GM19463 (cell line): ENCODE measurements at regions not wholly inside any gene's neighbourhood (a gene's known extent, or its start where the extent isn't known, plus 50 kb on each side); places are given as distances from the start of the nearest gene placed in this dataset.

ENCODE experiments used
- ATAC-seq: cut with Tn5 transposase; IDR thresholded peaks from one replicate; pipeline ENCODE4 v1.9.1; 2021; ENCODE audit warnings: mild to moderate bottlenecking, moderate library complexity; ENCODE audit not compliant: unreplicated experiment

GRCh38 chr20:17858450-17859001 is 110.1 kb downstream of the SNX5 start:
- ATAC-seq = no peak

GRCh38 chr20:17857639-17858449 is 110.8 kb downstream of the SNX5 start:
- no peak for ATAC-seq

- no peak for ATAC-seq
Observed at GRCh38 chr20:17856837-17857605, 111.6 kb downstream of the SNX5 start.

GRCh38 chr20:17856024-17856564 is 112.5 kb downstream of the SNX5 start:
- peak; percentile 82 for ATAC-seq

- ATAC-seq = no peak
Observed at GRCh38 chr20:17854307-17854903, 114.2 kb downstream of the SNX5 start.

- no peak for ATAC-seq
Observed at GRCh38 chr20:17852323-17852722, 116.3 kb downstream of the SNX5 start.

- no peak for ATAC-seq
Observed at GRCh38 chr20:17850684-17851026, 117.9 kb downstream of the SNX5 start.

- ATAC-seq = no peak
Observed at GRCh38 chr20:17849901-17850683, 118.5 kb downstream of the SNX5 start.

GRCh38 chr20:17849138-17849900 is 119.3 kb downstream of the SNX5 start:
- ATAC-seq = no peak

GRCh38 chr20:17848249-17849048 is 120.1 kb downstream of the SNX5 start:
- ATAC-seq = no peak

- ATAC-seq = peak; percentile 49
Observed at GRCh38 chr20:17845701-17846475, 122.7 kb downstream of the SNX5 start.

GRCh38 chr20:17844549-17845298 is 123.9 kb downstream of the SNX5 start:
- no peak for ATAC-seq

- ATAC-seq = no peak
Observed at GRCh38 chr20:17844133-17844429, 124.5 kb downstream of the SNX5 start.

GRCh38 chr20:17843246-17844132 is 125.1 kb downstream of the SNX5 start:
- ATAC-seq = no peak

- ATAC-seq = no peak
Observed at GRCh38 chr20:17841751-17842215, 126.8 kb downstream of the SNX5 start.

- no peak for ATAC-seq
Observed at GRCh38 chr20:17840423-17840822, 128.2 kb downstream of the SNX5 start.

GRCh38 chr20:17838921-17839320 is 129.7 kb downstream of the SNX5 start:
- ATAC-seq = no peak
